ENCODE measurements at regions not wholly inside any gene's neighbourhood (a gene's known extent, or its start where the extent isn't known, plus 50 kb on each side); places are given as distances from the start of the nearest gene placed in this dataset.

DNA sequence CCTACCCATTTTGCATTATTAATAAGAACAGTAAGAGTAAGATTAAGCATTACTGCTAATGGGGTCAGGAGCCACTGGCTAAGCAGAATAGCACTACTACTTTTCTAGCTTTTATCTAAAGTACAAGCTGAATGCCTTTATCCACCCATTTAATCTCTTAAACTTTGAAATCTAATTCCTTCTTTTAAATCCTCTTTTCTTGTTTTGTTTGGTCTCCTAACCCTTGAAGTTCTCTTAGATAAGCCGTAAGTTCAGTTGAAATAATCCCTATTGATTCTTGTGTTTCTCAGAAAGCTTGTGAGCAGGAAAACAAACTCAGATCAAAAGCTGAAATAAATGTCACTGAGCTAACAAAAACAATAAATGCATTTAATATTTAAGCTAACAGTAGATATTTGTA is 380.2 kb downstream of the TBC1D32 start:
- TF ChIP-seq, protein P1, sequence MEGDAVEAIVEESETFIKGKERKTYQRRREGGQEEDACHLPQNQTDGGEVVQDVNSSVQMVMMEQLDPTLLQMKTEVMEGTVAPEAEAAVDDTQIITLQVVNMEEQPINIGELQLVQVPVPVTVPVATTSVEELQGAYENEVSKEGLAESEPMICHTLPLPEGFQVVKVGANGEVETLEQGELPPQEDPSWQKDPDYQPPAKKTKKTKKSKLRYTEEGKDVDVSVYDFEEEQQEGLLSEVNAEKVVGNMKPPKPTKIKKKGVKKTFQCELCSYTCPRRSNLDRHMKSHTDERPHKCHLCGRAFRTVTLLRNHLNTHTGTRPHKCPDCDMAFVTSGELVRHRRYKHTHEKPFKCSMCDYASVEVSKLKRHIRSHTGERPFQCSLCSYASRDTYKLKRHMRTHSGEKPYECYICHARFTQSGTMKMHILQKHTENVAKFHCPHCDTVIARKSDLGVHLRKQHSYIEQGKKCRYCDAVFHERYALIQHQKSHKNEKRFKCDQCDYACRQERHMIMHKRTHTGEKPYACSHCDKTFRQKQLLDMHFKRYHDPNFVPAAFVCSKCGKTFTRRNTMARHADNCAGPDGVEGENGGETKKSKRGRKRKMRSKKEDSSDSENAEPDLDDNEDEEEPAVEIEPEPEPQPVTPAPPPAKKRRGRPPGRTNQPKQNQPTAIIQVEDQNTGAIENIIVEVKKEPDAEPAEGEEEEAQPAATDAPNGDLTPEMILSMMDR (conservative IDR thresholded peaks at IDR 0.05; ENCODE audit: low read depth, low read length): no peak
- TF ChIP-seq CEBPB (IDR thresholded peaks at IDR 0.05; ENCODE audit: low read depth, low read length) (no peak), MAFK (IDR thresholded peaks at IDR 0.05; ENCODE audit: low read depth, low read length) (no peak), SMC3 (IDR thresholded peaks at IDR 0.05; ENCODE audit: low read depth, low read length) (no peak), BHLHE40 (IDR thresholded peaks at IDR 0.05; ENCODE audit: low read depth, low read length) (no peak)

Measured in IMR-90 (cell line).